SK-N-SH (cell line): ENCODE measurements at regions not wholly inside any gene's neighbourhood (a gene's known extent, or its start where the extent isn't known, plus 50 kb on each side); places are given as distances from the start of the nearest gene placed in this dataset.

Experiments
- CTCF ChIA-PET: fragments of 300-600, 350-600 bp; formaldehyde crosslinking; extraction: SDS; loops from one replicate; lab custom pipeline; 2021; lab: Yijun Ruan, JAX
- POLR2A ChIA-PET: fragments of 350-600 bp; sonication (Branson Sonifier 250); formaldehyde crosslinking; extraction: SDS; loops from one replicate; lab custom pipeline; 2020; ENCODE audit warnings: antibody characterized with exemption, inconsistent platforms; lab: Yijun Ruan, JAX
- DNase-seq: peaks from one replicate; pipeline ENCODE4 v3.0.0; 2012
- H2AFZ ChIP-seq: fragments of 200-600 bp; sonication (generic); 2 replicates; pipeline ENCODE4 v1.8.1; 2016; ENCODE audit warnings: antibody characterized with exemption, mild to moderate bottlenecking, low read depth
- H3F3A ChIP-seq: fragments of 200-600 bp; sonication (generic); replicated peaks from 2 replicates; pipeline ENCODE3; 2016; ENCODE audit warnings: antibody characterized with exemption, mild to moderate bottlenecking; ENCODE audit not compliant: insufficient read depth
- H3K27ac ChIP-seq, 2 experiments: fragments of 200-500 bp in 1 of 2; fragments of 200-600 bp in 1 of 2; sonication (Bioruptor generic) in 1 of 2; sonication (generic), shearing (Covaris generic) in 1 of 2; 2 replicates each; pipeline versions ENCODE4 v1.5.1 to v1.6.1; 2014 to 2016; ENCODE audit warnings: low read depth in 2 of 2, inconsistent platforms in 1 of 2, low read length in 1 of 2, mild to moderate bottlenecking in 1 of 2, mixed read lengths in 1 of 2
- H3K27me3 ChIP-seq: fragments of 200-600 bp; sonication (generic), shearing (Covaris generic); 2 replicates; pipeline ENCODE4 v1.6.1; 2016; ENCODE audit warnings: mixed run types; ENCODE audit not compliant: insufficient read depth
- H3K36me3 ChIP-seq, 2 experiments: fragments of 200-500 bp in 1 of 2; fragments of 200-600 bp in 1 of 2; sonication (Bioruptor generic) in 1 of 2; sonication (generic) in 1 of 2; replicated peaks in 1 of 2; 2 replicates each; pipeline versions ENCODE3 to v1.5.1; 2014 to 2016; ENCODE audit warnings: low read length in 1 of 2, mild to moderate bottlenecking in 1 of 2; ENCODE audit not compliant: insufficient read depth in 2 of 2, control insufficient read depth in 1 of 2
- H3K4me1 ChIP-seq, 2 experiments: fragments of 200-500 bp in 1 of 2; fragments of 200-600 bp in 1 of 2; sonication (Bioruptor generic) in 1 of 2; sonication (generic), shearing (Covaris generic) in 1 of 2; 2 replicates each; pipeline versions ENCODE4 v1.5.1 to v1.6.1; 2014 to 2016; ENCODE audit warnings: low read depth in 1 of 2, low read length in 1 of 2, mixed run types in 1 of 2; ENCODE audit not compliant: insufficient read depth in 2 of 2, control insufficient read depth in 1 of 2
- H3K4me2 ChIP-seq: fragments of 200-600 bp; sonication (generic), shearing (Covaris generic); 2 replicates; pipeline ENCODE4 v1.6.1; 2017; ENCODE audit warnings: mixed run types
- H3K4me3 ChIP-seq, 2 experiments: fragments of 200-500 bp in 1 of 2; fragments of 200-600 bp in 1 of 2; sonication (Bioruptor generic) in 1 of 2; sonication (generic), shearing (Covaris generic) in 1 of 2; 2 replicates each; pipeline versions ENCODE4 v1.5.1 to v1.8.1; 2014 to 2016; ENCODE audit warnings: low read depth in 2 of 2, inconsistent platforms in 1 of 2, low read length in 1 of 2, mild to moderate bottlenecking in 1 of 2, mixed read lengths in 1 of 2, moderate library complexity in 1 of 2
- H3K79me2 ChIP-seq: fragments of 200-600 bp; sonication (generic); 2 replicates; pipeline ENCODE4 v1.8.1; 2017; ENCODE audit warnings: mild to moderate bottlenecking; ENCODE audit not compliant: insufficient read depth
- H3K9ac ChIP-seq: fragments of 200-600 bp; sonication (generic); 2 replicates; pipeline ENCODE4 v1.6.1; 2017; ENCODE audit warnings: mixed run types
- H3K9me2 ChIP-seq: fragments of 200-600 bp; sonication (generic); 2 replicates; pipeline ENCODE4 v1.6.1; 2017; ENCODE audit warnings: mixed run types
- H3K9me3 ChIP-seq: fragments of 200-600 bp; sonication (generic); 2 replicates; pipeline ENCODE4 v1.6.1; 2017; ENCODE audit warnings: mixed run types, mild to moderate bottlenecking, moderate library complexity
- H4K20me1 ChIP-seq: fragments of 200-600 bp; sonication (generic); 2 replicates; pipeline ENCODE4 v1.6.1; 2017; ENCODE audit warnings: mild to moderate bottlenecking, mixed run types; ENCODE audit not compliant: insufficient read depth
- CHD2 ChIP-seq: fragments of 150-350 bp; IDR thresholded peaks from 2 replicates; pipeline ENCODE4 v1.6.1; 2018; ENCODE audit warnings: low read length; ENCODE audit not compliant: partially characterized antibody
- EZH2phosphoT487 ChIP-seq: fragments of 200-600 bp; sonication (generic); IDR thresholded peaks from 2 replicates; pipeline ENCODE4 v1.6.1; 2017; ENCODE audit warnings: low read depth, mixed run types, mild to moderate bottlenecking, antibody characterized with exemption, moderate library complexity, borderline replicate concordance
- FOSL2 ChIP-seq: IDR thresholded peaks from 2 replicates; pipeline ENCODE4 v1.4.0; 2012; ENCODE audit warnings: low read depth, mild to moderate bottlenecking, moderate library complexity, borderline replicate concordance
- FOXM1 ChIP-seq: IDR thresholded peaks from 2 replicates; pipeline ENCODE4 v1.4.0; 2012; ENCODE audit warnings: low read depth, mild to moderate bottlenecking
- GATA2 ChIP-seq: sonication (generic); formaldehyde crosslinking; IDR thresholded peaks from 2 replicates; pipeline ENCODE4 v1.5.0; 2020; ENCODE audit warnings: mild to moderate bottlenecking, missing genetic modification reagents
- JUND ChIP-seq: IDR thresholded peaks from 2 replicates; pipeline ENCODE4 v1.4.0; 2012
- MEF2A ChIP-seq: IDR thresholded peaks from 2 replicates; pipeline ENCODE4 v1.4.0; 2012; ENCODE audit warnings: low read depth, borderline replicate concordance
- NFIC ChIP-seq: IDR thresholded peaks from 2 replicates; pipeline ENCODE4 v1.4.0; 2012; ENCODE audit warnings: borderline replicate concordance
- NRF1 ChIP-seq: IDR thresholded peaks from 2 replicates; pipeline ENCODE4 v1.6.1; 2012; ENCODE audit warnings: low read depth, mild to moderate bottlenecking, low read length
- RAD21 ChIP-seq: IDR thresholded peaks from 2 replicates; pipeline ENCODE4 v1.6.1; 2012; ENCODE audit warnings: mild to moderate bottlenecking, low read length
- RFX5 ChIP-seq: IDR thresholded peaks from 2 replicates; pipeline ENCODE4 v1.6.1; 2012; ENCODE audit warnings: mild to moderate bottlenecking, improper control_type of control experiment, low read length
- TAF1 ChIP-seq: IDR thresholded peaks from 2 replicates; pipeline ENCODE4 v1.6.1; 2012; ENCODE audit warnings: low read depth, mild to moderate bottlenecking, low read length, moderate library complexity, borderline replicate concordance
- TEAD4 ChIP-seq: IDR thresholded peaks from 2 replicates; pipeline ENCODE4 v1.4.0; 2012; ENCODE audit warnings: mild to moderate bottlenecking, borderline replicate concordance; ENCODE audit not compliant: insufficient read depth
- YY1 ChIP-seq: IDR thresholded peaks from 2 replicates; pipeline ENCODE4 v1.4.0; 2012; ENCODE audit warnings: low read depth, mild to moderate bottlenecking
- TF ChIP-seq, protein P1 (sequence below): IDR thresholded peaks from 2 replicates; pipeline ENCODE4 v1.4.0; 2012; ENCODE audit warnings: low read depth, borderline replicate concordance
- TF ChIP-seq, protein P2 (sequence below): IDR thresholded peaks from 2 replicates; pipeline ENCODE4; 2012
- TF ChIP-seq, protein P3 (sequence below): IDR thresholded peaks from 2 replicates; pipeline ENCODE4 v1.6.1; 2012; ENCODE audit warnings: mild to moderate bottlenecking, low read depth, low read length, moderate library complexity
- TF ChIP-seq, protein P4 (sequence below): IDR thresholded peaks from 2 replicates; pipeline ENCODE4 v1.4.0; 2012; ENCODE audit warnings: low read depth
- TF ChIP-seq, protein P5 (sequence below): fragments of 150-350 bp; IDR thresholded peaks from 2 replicates; pipeline ENCODE4 v1.6.1; 2017; ENCODE audit warnings: antibody characterized with exemption, low read length, low read depth, borderline replicate concordance
- TF ChIP-seq, protein P6 (sequence below): IDR thresholded peaks from 2 replicates; pipeline ENCODE4 v1.4.0; 2012; ENCODE audit warnings: low read depth, borderline replicate concordance

- Histone ChIP-seq H2AFZ (no peak overlapping the region), H3K4me3 (no peak overlapping the region), H3F3A (no peaks in the 10 kb centered on the region), H3K36me3 (no peaks in the 10 kb centered on the region), H3K27ac (no peak overlapping the region), H3K9ac (no peak overlapping the region), H3K4me1 (no peaks in the 10 kb centered on the region; a peak in 1 of 4 replicates), H3K9me2 (no peaks in the 10 kb centered on the region), H3K9me3 (no peaks in the 10 kb centered on the region), H3K4me2 (no peak overlapping the region), H3K79me2 (no peaks in the 10 kb centered on the region), H4K20me1 (no peaks in the 10 kb centered on the region), H3K27me3 (no peaks in the 10 kb centered on the region)
- ChIA-PET CTCF (interaction anchor here (1.2 kb wide), 1 partner anchor 150 kb away, joined by 3 read pairs; no protein-coding TSS in a partner anchor), POLR2A (no interaction called here)
- no peak for DNase-seq
- TF ChIP-seq NRF1 = no peak
- no peak for TF ChIP-seq CHD2
- no peak for TF ChIP-seq MEF2A
- TF ChIP-seq, protein P1, sequence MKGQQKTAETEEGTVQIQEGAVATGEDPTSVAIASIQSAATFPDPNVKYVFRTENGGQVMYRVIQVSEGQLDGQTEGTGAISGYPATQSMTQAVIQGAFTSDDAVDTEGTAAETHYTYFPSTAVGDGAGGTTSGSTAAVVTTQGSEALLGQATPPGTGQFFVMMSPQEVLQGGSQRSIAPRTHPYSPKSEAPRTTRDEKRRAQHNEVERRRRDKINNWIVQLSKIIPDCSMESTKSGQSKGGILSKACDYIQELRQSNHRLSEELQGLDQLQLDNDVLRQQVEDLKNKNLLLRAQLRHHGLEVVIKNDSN = no peak
- TF ChIP-seq, protein P2, sequence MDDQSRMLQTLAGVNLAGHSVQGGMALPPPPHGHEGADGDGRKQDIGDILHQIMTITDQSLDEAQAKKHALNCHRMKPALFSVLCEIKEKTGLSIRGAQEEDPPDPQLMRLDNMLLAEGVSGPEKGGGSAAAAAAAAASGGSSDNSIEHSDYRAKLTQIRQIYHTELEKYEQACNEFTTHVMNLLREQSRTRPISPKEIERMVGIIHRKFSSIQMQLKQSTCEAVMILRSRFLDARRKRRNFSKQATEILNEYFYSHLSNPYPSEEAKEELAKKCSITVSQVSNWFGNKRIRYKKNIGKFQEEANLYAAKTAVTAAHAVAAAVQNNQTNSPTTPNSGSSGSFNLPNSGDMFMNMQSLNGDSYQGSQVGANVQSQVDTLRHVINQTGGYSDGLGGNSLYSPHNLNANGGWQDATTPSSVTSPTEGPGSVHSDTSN = no peak
- TF ChIP-seq, protein P3, sequence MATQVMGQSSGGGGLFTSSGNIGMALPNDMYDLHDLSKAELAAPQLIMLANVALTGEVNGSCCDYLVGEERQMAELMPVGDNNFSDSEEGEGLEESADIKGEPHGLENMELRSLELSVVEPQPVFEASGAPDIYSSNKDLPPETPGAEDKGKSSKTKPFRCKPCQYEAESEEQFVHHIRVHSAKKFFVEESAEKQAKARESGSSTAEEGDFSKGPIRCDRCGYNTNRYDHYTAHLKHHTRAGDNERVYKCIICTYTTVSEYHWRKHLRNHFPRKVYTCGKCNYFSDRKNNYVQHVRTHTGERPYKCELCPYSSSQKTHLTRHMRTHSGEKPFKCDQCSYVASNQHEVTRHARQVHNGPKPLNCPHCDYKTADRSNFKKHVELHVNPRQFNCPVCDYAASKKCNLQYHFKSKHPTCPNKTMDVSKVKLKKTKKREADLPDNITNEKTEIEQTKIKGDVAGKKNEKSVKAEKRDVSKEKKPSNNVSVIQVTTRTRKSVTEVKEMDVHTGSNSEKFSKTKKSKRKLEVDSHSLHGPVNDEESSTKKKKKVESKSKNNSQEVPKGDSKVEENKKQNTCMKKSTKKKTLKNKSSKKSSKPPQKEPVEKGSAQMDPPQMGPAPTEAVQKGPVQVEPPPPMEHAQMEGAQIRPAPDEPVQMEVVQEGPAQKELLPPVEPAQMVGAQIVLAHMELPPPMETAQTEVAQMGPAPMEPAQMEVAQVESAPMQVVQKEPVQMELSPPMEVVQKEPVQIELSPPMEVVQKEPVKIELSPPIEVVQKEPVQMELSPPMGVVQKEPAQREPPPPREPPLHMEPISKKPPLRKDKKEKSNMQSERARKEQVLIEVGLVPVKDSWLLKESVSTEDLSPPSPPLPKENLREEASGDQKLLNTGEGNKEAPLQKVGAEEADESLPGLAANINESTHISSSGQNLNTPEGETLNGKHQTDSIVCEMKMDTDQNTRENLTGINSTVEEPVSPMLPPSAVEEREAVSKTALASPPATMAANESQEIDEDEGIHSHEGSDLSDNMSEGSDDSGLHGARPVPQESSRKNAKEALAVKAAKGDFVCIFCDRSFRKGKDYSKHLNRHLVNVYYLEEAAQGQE = no peak
- TF ChIP-seq, protein P4, sequence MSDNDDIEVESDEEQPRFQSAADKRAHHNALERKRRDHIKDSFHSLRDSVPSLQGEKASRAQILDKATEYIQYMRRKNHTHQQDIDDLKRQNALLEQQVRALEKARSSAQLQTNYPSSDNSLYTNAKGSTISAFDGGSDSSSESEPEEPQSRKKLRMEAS = no peak
- no peak for TF ChIP-seq EZH2phosphoT487
- TF ChIP-seq NFIC = no peak
- no peak for TF ChIP-seq FOSL2
- TF ChIP-seq RAD21 = no peak
- TF ChIP-seq, protein P5, sequence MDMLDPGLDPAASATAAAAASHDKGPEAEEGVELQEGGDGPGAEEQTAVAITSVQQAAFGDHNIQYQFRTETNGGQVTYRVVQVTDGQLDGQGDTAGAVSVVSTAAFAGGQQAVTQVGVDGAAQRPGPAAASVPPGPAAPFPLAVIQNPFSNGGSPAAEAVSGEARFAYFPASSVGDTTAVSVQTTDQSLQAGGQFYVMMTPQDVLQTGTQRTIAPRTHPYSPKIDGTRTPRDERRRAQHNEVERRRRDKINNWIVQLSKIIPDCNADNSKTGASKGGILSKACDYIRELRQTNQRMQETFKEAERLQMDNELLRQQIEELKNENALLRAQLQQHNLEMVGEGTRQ = no peak
- no peak for TF ChIP-seq FOXM1
- TF ChIP-seq, protein P6, sequence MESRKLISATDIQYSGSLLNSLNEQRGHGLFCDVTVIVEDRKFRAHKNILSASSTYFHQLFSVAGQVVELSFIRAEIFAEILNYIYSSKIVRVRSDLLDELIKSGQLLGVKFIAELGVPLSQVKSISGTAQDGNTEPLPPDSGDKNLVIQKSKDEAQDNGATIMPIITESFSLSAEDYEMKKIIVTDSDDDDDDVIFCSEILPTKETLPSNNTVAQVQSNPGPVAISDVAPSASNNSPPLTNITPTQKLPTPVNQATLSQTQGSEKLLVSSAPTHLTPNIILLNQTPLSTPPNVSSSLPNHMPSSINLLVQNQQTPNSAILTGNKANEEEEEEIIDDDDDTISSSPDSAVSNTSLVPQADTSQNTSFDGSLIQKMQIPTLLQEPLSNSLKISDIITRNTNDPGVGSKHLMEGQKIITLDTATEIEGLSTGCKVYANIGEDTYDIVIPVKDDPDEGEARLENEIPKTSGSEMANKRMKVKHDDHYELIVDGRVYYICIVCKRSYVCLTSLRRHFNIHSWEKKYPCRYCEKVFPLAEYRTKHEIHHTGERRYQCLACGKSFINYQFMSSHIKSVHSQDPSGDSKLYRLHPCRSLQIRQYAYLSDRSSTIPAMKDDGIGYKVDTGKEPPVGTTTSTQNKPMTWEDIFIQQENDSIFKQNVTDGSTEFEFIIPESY = no peak
- no peak for TF ChIP-seq JUND
- no peak for TF ChIP-seq TAF1
- no peak for TF ChIP-seq YY1
- no peak for TF ChIP-seq TEAD4
- no peak for TF ChIP-seq GATA2 (CRISPR knock-in tag)
- no peak for TF ChIP-seq RFX5
Measured at GRCh38 chr14:89007906-89008305, 183.5 kb downstream of the TTC8 start.
